PFSK-1 (cell line): ENCODE measurements at regions not wholly inside any gene's neighbourhood (a gene's known extent, or its start where the extent isn't known, plus 50 kb on each side); places are given as distances from the start of the nearest gene placed in this dataset.

Experiments used
- FOXP2 ChIP-seq: optimal IDR thresholded peaks from 2 replicates; pipeline ENCODE3; 2011; ENCODE audit warnings: borderline replicate concordance, control low read depth, inconsistent platforms; ENCODE audit not compliant: insufficient read depth; ENCODE audit errors: extremely low read length, extremely low read depth
- POLR2AphosphoS5 ChIP-seq: IDR thresholded peaks from 2 replicates; pipeline ENCODE4 v1.6.1; 2012; ENCODE audit warnings: low read depth, mild to moderate bottlenecking, control low read depth, low read length, moderate library complexity
- SIN3A ChIP-seq: IDR thresholded peaks from 2 replicates; pipeline ENCODE4 v1.6.1; 2012; ENCODE audit warnings: mild to moderate bottlenecking, low read length, moderate library complexity, borderline replicate concordance; ENCODE audit not compliant: insufficient read depth
- TAF1 ChIP-seq: IDR thresholded peaks from 2 replicates; pipeline ENCODE4 v1.6.1; 2012; ENCODE audit warnings: low read length, control low read depth, borderline replicate concordance; ENCODE audit not compliant: insufficient read depth
- TF ChIP-seq, protein P1 (sequence below), 2 experiments: IDR thresholded peaks; 2 replicates each; pipeline versions ENCODE4 v1.6.1 to v1.8.0; 2011 to 2012; ENCODE audit warnings: low read depth in 2 of 2, low read length in 2 of 2, control low read depth in 1 of 2, inconsistent platforms in 1 of 2, mild to moderate bottlenecking in 1 of 2, moderate library complexity in 1 of 2; ENCODE audit not compliant: insufficient read depth in 1 of 2

DNA sequence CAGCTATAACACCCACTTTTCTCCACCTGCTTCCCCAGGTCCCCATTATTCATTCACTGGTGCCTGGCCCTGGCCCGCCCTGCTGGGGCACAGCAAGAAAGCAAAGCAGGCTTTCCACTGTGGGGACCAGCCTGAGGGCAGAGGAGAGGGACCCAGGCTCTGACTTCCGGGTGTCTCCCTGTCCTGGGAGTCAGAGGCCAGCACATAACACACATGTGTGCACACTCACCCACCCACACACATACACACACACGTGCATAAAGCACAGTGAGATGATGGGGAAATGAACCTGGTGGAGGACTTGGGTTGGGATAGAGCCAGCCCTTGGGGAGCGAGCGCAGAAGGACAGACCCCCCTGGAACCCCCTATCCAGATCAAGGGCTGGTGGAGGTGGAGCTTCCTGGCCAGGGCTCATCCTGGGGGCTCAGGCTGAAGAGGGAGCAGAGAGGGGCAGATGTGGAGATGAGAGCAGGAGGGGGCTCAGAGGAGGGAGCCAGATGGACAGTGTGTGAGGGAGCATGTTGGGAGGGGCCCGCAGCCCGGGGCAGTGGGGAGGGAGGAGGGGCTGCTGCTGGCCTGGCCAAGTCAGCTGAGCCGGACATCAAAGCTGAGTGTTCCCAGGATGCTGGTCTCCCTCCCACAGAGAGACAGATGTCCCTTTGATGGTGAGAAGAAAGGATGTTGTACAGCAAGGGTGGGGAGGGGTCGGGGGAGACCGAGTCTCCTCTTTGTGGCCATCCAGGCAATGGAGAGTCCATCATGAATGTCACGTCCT, 78.2 kb downstream of the LINGO1 start:
- TF ChIP-seq TAF1: no peak
- TF ChIP-seq POLR2AphosphoS5: no peak
- TF ChIP-seq, protein P1, sequence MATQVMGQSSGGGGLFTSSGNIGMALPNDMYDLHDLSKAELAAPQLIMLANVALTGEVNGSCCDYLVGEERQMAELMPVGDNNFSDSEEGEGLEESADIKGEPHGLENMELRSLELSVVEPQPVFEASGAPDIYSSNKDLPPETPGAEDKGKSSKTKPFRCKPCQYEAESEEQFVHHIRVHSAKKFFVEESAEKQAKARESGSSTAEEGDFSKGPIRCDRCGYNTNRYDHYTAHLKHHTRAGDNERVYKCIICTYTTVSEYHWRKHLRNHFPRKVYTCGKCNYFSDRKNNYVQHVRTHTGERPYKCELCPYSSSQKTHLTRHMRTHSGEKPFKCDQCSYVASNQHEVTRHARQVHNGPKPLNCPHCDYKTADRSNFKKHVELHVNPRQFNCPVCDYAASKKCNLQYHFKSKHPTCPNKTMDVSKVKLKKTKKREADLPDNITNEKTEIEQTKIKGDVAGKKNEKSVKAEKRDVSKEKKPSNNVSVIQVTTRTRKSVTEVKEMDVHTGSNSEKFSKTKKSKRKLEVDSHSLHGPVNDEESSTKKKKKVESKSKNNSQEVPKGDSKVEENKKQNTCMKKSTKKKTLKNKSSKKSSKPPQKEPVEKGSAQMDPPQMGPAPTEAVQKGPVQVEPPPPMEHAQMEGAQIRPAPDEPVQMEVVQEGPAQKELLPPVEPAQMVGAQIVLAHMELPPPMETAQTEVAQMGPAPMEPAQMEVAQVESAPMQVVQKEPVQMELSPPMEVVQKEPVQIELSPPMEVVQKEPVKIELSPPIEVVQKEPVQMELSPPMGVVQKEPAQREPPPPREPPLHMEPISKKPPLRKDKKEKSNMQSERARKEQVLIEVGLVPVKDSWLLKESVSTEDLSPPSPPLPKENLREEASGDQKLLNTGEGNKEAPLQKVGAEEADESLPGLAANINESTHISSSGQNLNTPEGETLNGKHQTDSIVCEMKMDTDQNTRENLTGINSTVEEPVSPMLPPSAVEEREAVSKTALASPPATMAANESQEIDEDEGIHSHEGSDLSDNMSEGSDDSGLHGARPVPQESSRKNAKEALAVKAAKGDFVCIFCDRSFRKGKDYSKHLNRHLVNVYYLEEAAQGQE (IDR thresholded peaks at IDR 0.05; ENCODE audit: insufficient read depth in 1 of 2, low read depth in 2 of 2, low read length in 2 of 2): no peak
- TF ChIP-seq FOXP2: no peak
- TF ChIP-seq SIN3A: no peak

DNA sequence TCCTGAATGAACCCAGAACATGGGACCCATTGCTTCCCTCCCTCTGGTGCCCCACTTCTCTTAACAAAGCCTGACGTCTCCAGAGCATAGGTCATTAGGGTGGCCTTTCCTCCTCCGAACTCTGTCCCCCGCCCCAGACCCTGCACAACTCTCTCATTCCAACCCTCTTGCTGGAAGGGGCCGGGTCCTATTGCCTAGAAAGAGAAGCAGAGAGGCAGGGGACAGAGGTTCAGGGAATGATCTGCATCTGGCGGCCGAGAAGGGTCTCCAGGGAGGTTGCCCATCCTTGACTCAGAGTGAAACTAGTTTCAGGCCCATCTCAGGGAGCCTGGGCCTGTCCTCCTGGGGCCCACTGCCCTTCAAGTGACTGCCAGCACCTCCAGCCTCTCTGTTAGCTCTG, 79.0 kb downstream of the LINGO1 start:
- TF ChIP-seq FOXP2: no peak
- no peak for TF ChIP-seq SIN3A
- TF ChIP-seq, protein P1 (IDR thresholded peaks at IDR 0.05; ENCODE audit: insufficient read depth in 1 of 2, low read depth in 2 of 2, low read length in 2 of 2): no peak
- TF ChIP-seq POLR2AphosphoS5: no peak
- no peak for TF ChIP-seq TAF1

DNA sequence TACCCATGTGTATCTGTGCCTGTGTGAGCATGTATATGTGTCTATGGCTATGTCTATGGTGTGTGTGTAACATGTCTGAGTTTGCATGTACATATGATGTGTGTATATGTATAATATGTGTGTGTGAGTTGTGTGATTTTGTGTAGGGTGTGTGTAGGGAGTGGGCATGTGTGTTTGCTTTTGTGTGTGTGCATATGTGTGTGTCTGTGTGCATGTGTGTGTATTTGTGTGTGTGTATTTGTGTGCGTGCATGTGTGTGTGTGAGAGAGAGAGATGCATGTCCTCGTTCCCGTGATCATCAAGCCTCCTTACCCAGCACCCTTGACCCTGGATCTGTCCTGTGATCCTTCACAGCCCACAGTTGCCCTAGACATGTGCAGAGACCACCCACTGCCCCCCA, 79.5 kb downstream of the LINGO1 start:
- TF ChIP-seq POLR2AphosphoS5 (no peak), SIN3A (no peak), FOXP2 (no peak), TAF1 (no peak)
- TF ChIP-seq, protein P1 (IDR thresholded peaks at IDR 0.05; ENCODE audit: insufficient read depth in 1 of 2, low read depth in 2 of 2, low read length in 2 of 2): no peak

DNA sequence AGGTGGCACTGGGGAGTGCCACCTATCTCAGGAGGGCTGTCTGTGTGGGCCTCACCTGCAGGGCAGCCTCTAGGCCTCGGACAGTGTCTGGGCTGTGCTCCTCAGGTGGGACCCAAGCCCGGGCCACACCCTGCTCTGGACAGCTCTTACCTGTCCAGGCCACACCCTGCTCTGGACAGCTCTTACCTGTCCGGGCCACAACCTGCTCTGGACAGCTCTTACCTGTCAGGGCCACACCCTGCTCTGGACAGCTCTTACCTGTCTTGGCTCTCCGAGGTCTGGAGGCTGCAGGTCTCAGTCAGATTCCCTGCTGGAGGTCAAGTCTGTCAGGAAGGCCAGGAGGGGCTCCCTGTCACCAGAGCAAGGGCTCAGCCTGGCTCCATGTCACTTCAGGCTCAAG, 80.6 kb downstream of the LINGO1 start:
- TF ChIP-seq FOXP2 (no peak), TAF1 (no peak), POLR2AphosphoS5 (no peak), SIN3A (no peak)
- TF ChIP-seq, protein P1 (IDR thresholded peaks at IDR 0.05; ENCODE audit: insufficient read depth in 1 of 2, low read depth in 2 of 2, low read length in 2 of 2): no peak
